GM23338 (cell line): ENCODE measurements at regions not wholly inside any gene's neighbourhood (a gene's known extent, or its start where the extent isn't known, plus 50 kb on each side); places are given as distances from the start of the nearest gene placed in this dataset.
"Not testable (repeated sequence)": the region's sequence is repeated elsewhere in the genome, so short reads cannot be mapped to it uniquely, and the experiment has no call there.

ENCODE experiments used
- CREB1 ChIP-seq: fragments of 250-450 bp; sonication (Bioruptor Pico); IDR thresholded peaks from 2 replicates; pipeline ENCODE4 v1.5.0; 2020; ENCODE audit warnings: low read depth, mild to moderate bottlenecking, moderate library complexity
- CTCF ChIP-seq, 2 experiments: fragments of 200-600 bp in 1 of 2; sonication (generic) in 1 of 2; conservative IDR thresholded peaks; 2 replicates each; pipeline versions ENCODE4 v1.5.1 to v1.6.1; 2016 to 2017; ENCODE audit warnings: antibody characterized with exemption in 2 of 2, low read depth in 2 of 2, mild to moderate bottlenecking in 2 of 2, moderate library complexity in 1 of 2
- EZH2 ChIP-seq: fragments of 200-600 bp; sonication (generic); IDR thresholded peaks from one replicate; pipeline ENCODE4 v1.8.0; 2017; ENCODE audit warnings: antibody characterized with exemption, mild to moderate bottlenecking, low read depth; ENCODE audit not compliant: unreplicated experiment
- POLR2AphosphoS5 ChIP-seq: IDR thresholded peaks from 2 replicates; pipeline ENCODE4 v1.6.1; 2016; ENCODE audit warnings: antibody characterized with exemption, low read depth
- REST ChIP-seq: IDR thresholded peaks from one replicate; pipeline ENCODE4 v1.6.1; 2018; ENCODE audit warnings: antibody characterized with exemption; ENCODE audit not compliant: unreplicated experiment
- ZNF331 ChIP-seq: fragments of 250-450 bp; sonication (Bioruptor Pico); IDR thresholded peaks from 2 replicates; pipeline ENCODE4 v1.5.0; 2020; ENCODE audit warnings: low read depth, mild to moderate bottlenecking, moderate library complexity

- not testable (repeated sequence) for TF ChIP-seq CTCF (conservative IDR thresholded peaks at IDR 0.05; ENCODE audit: low read depth in 2 of 2); REST; CREB1 (CRISPR knock-in tag); ZNF331; POLR2AphosphoS5; EZH2
These were observed 738.6 kb downstream of the CDY1 start for GRCh38 chrY:26360472-26360871.
